Ovary (tissue), 3 donors: ENCODE measurements at regions not wholly inside any gene's neighbourhood (a gene's known extent, or its start where the extent isn't known, plus 50 kb on each side); places are given as distances from the start of the nearest gene placed in this dataset.

ENCODE experiments used
- CTCF ChIP-seq, 3 donors: fragments of 450-650 bp in 2 of 3; fragments of 200-600 bp in 1 of 3; IDR thresholded peaks; one replicate each; pipeline versions ENCODE4 v1.5.1 to v1.8.0; 2016 to 2022; ENCODE audit warnings: antibody characterized with exemption in 3 of 3, mild to moderate bottlenecking in 1 of 3
- EP300 ChIP-seq: sonication (generic); formaldehyde crosslinking; IDR thresholded peaks from one replicate; pipeline ENCODE4 v1.6.1; 2017; ENCODE audit warnings: antibody characterized with exemption
- POLR2A ChIP-seq: fragments of 450-650 bp; IDR thresholded peaks from one replicate; pipeline ENCODE4 v1.6.1; 2017; ENCODE audit warnings: antibody characterized with exemption, mild to moderate bottlenecking, moderate library complexity
- donor health status: DM: no; HTN: no; CAD: no.

GRCh38 chr12:115343601-115344000 lies 659.6 kb upstream of the TBX3 start:
- TF ChIP-seq CTCF (IDR thresholded peaks at IDR 0.05): no peak
- no peak for TF ChIP-seq POLR2A
- TF ChIP-seq EP300: no peak
